WTC11 (cell line): ENCODE measurements at regions not wholly inside any gene's neighbourhood (a gene's known extent, or its start where the extent isn't known, plus 50 kb on each side); places are given as distances from the start of the nearest gene placed in this dataset.

ENCODE experiments used
- ATAC-seq: fragments of 200-7000 bp; cut with Tn5 transposase; 2 replicates; pipeline ENCODE4 v1.10.0; 2021; ENCODE audit warnings: mild to moderate bottlenecking, moderate library complexity
- CTCF ChIA-PET: fragments of 300-600 bp; sonication (Branson Sonifier 250); formaldehyde crosslinking; loops from one replicate; lab custom pipeline; 2021; ENCODE audit warnings: antibody characterized with exemption; lab: Charles Lee
- POLR2A ChIA-PET: fragments of 350-600 bp; sonication (Branson Sonifier 250); formaldehyde crosslinking; loops from one replicate; lab custom pipeline; 2021; ENCODE audit warnings: antibody characterized with exemption; lab: Charles Lee
- DNase-seq: peaks from one replicate; pipeline ENCODE4 v3.0.0; 2021; ENCODE audit warnings: low spot score
- H3K27ac Mint-ChIP-seq: 2 replicates; pipeline ENCODE4 v1.8.0; 2021; ENCODE audit warnings: mixed read lengths
- H3K27me3 Mint-ChIP-seq: 2 replicates; pipeline ENCODE4 v1.8.0; 2021; ENCODE audit warnings: low read depth, mild to moderate bottlenecking, moderate library complexity, mixed read lengths
- H3K36me3 Mint-ChIP-seq: 2 replicates; pipeline ENCODE4 v1.8.0; 2021; ENCODE audit warnings: mixed read lengths
- H3K4me1 Mint-ChIP-seq: 2 replicates; pipeline ENCODE4 v1.8.0; 2022; ENCODE audit warnings: mixed read lengths
- H3K4me3 Mint-ChIP-seq: 2 replicates; pipeline ENCODE4 v1.8.0; 2021; ENCODE audit warnings: mild to moderate bottlenecking, moderate library complexity, mixed read lengths
- H3K9me3 Mint-ChIP-seq: 2 replicates; pipeline ENCODE4 v1.8.0; 2021; ENCODE audit warnings: mixed read lengths
- E2F4 ChIP-seq: sonication (generic); formaldehyde crosslinking; IDR thresholded peaks from 2 replicates; pipeline ENCODE4 v1.8.1; 2022; ENCODE audit warnings: low read depth, mild to moderate bottlenecking, moderate library complexity, missing genetic modification reagents, borderline replicate concordance
- ELF4 ChIP-seq: sonication (generic); formaldehyde crosslinking; IDR thresholded peaks from 2 replicates; pipeline ENCODE4 v1.8.1; 2022; ENCODE audit warnings: low read depth, mild to moderate bottlenecking, moderate library complexity, missing genetic modification reagents
- ERG ChIP-seq: fragments of 250-450 bp; sonication (Bioruptor Pico); IDR thresholded peaks from 2 replicates; pipeline ENCODE4 v1.8.0; 2021; ENCODE audit warnings: mild to moderate bottlenecking
- FOXK1 ChIP-seq: sonication (generic); formaldehyde crosslinking; IDR thresholded peaks from 2 replicates; pipeline ENCODE4 v1.8.0; 2022; ENCODE audit warnings: mild to moderate bottlenecking, moderate library complexity, missing genetic modification reagents
- IRF1 ChIP-seq: sonication (generic); formaldehyde crosslinking; IDR thresholded peaks from 2 replicates; pipeline ENCODE4 v1.8.0; 2023; ENCODE audit warnings: missing genetic modification reagents
- MLX ChIP-seq: sonication (generic); formaldehyde crosslinking; IDR thresholded peaks from 2 replicates; pipeline ENCODE4 v1.8.1; 2023; ENCODE audit warnings: mild to moderate bottlenecking, missing genetic modification reagents, moderate library complexity
- NR3C1 ChIP-seq: sonication (generic); formaldehyde crosslinking; conservative IDR thresholded peaks from 2 replicates; pipeline ENCODE4 v1.8.1; 2023; ENCODE audit warnings: low read depth, mild to moderate bottlenecking, missing genetic modification reagents
- STAT6 ChIP-seq: sonication (generic); formaldehyde crosslinking; conservative IDR thresholded peaks from 2 replicates; pipeline ENCODE4 v1.8.1; 2023; ENCODE audit warnings: mild to moderate bottlenecking, low read depth, missing genetic modification reagents, moderate library complexity
- USF2 ChIP-seq: sonication (generic); formaldehyde crosslinking; IDR thresholded peaks from 2 replicates; pipeline ENCODE4 v1.8.1; 2023; ENCODE audit warnings: mild to moderate bottlenecking, missing genetic modification reagents, moderate library complexity
- ZBTB21 ChIP-seq: sonication (generic); formaldehyde crosslinking; IDR thresholded peaks from 2 replicates; pipeline ENCODE4 v1.8.1; 2023; ENCODE audit warnings: mild to moderate bottlenecking, missing genetic modification reagents, borderline replicate concordance
- ZNF138 ChIP-seq: sonication (generic); formaldehyde crosslinking; conservative IDR thresholded peaks from 2 replicates; pipeline ENCODE4 v1.8.1; 2022; ENCODE audit warnings: mild to moderate bottlenecking, moderate library complexity, missing genetic modification reagents
- ZNF232 ChIP-seq: sonication (generic); formaldehyde crosslinking; IDR thresholded peaks from 2 replicates; pipeline ENCODE4 v1.8.0; 2022; ENCODE audit warnings: mild to moderate bottlenecking, missing genetic modification reagents
- ZNF263 ChIP-seq: sonication (generic); formaldehyde crosslinking; IDR thresholded peaks from 2 replicates; pipeline ENCODE4 v1.8.1; 2022; ENCODE audit warnings: low read depth, mild to moderate bottlenecking, moderate library complexity, missing genetic modification reagents
- ZNF396 ChIP-seq: fragments of 250-450 bp; sonication (Bioruptor Pico); IDR thresholded peaks from 2 replicates; pipeline ENCODE4 v1.8.0; 2021; ENCODE audit warnings: mild to moderate bottlenecking, moderate library complexity, borderline replicate concordance
- TF ChIP-seq, protein P1 (sequence below): sonication (generic); formaldehyde crosslinking; IDR thresholded peaks from 2 replicates; pipeline ENCODE4 v1.8.1; 2022; ENCODE audit warnings: mild to moderate bottlenecking, moderate library complexity, missing genetic modification reagents
- TF ChIP-seq, protein P2 (sequence below): fragments of 250-450 bp; sonication (Bioruptor Pico); IDR thresholded peaks from 2 replicates; pipeline ENCODE4 v1.9.0; 2021; ENCODE audit warnings: mild to moderate bottlenecking
- TF ChIP-seq, protein P3 (sequence below): sonication (generic); formaldehyde crosslinking; conservative IDR thresholded peaks from 2 replicates; pipeline ENCODE4 v1.8.1; 2022; ENCODE audit warnings: mild to moderate bottlenecking, missing genetic modification reagents

DNA sequence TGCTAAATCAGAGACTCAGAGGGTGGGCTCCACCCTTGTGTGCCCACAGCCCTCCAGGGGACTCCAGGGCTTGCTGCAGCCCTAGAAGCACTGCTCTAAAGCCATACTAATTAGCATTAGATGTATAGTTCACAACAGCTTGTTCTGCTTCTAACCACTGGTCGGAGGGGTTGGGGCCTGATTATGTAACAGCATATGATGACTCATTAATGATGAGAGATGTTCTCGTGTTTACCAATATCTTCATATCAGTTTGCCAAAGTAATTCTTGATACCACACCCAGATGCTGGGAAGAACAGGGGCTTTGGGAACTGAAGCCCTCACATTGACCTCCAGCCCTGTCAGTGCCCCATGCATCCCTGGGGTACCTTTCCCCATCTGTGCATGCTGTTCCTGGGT is 104.1 kb upstream of the FOXA2 start:
- POLR2A ChIA-PET: no interaction called here
- peaks cover 27% of the 10 kb centered on the region for H3K9me3 Mint-ChIP-seq
- no peak for ATAC-seq
- H3K27me3 Mint-ChIP-seq: peaks cover 23% of the 10 kb centered on the region
- no peak overlapping the region for H3K4me3 Mint-ChIP-seq
- H3K36me3 Mint-ChIP-seq: peaks cover 5% of the 10 kb centered on the region; the same call in 1 of the 2 replicates
- no peak for DNase-seq
- CTCF ChIA-PET: interaction anchor here (0.6 kb wide), 1 partner anchor 110 kb away, joined by 5 read pairs; no protein-coding TSS in a partner anchor
- TF ChIP-seq NR3C1 (CRISPR knock-in tag) (no peak), ZNF396 (CRISPR knock-in tag) (no peak), IRF1 (CRISPR knock-in tag) (no peak), MLX (CRISPR knock-in tag) (no peak), ZNF232 (CRISPR knock-in tag) (no peak), USF2 (CRISPR knock-in tag) (no peak), FOXK1 (CRISPR knock-in tag) (no peak), E2F4 (CRISPR knock-in tag) (no peak)
- TF ChIP-seq, protein P1, sequence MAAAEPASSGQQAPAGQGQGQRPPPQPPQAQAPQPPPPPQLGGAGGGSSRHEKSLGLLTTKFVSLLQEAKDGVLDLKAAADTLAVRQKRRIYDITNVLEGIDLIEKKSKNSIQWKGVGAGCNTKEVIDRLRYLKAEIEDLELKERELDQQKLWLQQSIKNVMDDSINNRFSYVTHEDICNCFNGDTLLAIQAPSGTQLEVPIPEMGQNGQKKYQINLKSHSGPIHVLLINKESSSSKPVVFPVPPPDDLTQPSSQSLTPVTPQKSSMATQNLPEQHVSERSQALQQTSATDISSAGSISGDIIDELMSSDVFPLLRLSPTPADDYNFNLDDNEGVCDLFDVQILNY (CRISPR knock-in tag): no peak
- no peak overlapping the region for H3K27ac Mint-ChIP-seq
- peaks cover 17% of the 10 kb centered on the region for H3K4me1 Mint-ChIP-seq

DNA sequence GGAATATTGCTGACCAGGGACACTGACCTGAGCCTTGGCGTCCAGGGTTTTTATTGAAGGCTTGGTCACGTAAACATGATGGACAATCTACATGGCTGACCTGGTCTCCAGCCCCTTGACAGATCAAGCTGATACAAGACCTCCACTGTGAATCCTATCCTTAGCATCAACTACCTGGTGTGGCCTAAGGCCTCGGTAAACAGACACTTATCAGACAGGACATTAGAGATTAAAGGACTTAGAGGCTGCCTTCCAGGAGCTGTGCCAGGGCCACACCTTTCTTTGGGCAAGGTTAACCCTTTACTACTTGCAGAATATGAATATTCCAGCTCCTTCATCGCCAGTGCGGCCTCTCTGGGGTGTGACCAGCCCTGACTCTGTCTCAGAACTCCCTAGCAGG is 104.9 kb upstream of the FOXA2 start:
- TF ChIP-seq ERG (CRISPR knock-in tag) (no peak), ZNF263 (CRISPR knock-in tag) (no peak), ZNF138 (CRISPR knock-in tag) (no peak), ELF4 (CRISPR knock-in tag) (no peak), ZBTB21 (CRISPR knock-in tag) (no peak), STAT6 (no peak)
- TF ChIP-seq, protein P2, sequence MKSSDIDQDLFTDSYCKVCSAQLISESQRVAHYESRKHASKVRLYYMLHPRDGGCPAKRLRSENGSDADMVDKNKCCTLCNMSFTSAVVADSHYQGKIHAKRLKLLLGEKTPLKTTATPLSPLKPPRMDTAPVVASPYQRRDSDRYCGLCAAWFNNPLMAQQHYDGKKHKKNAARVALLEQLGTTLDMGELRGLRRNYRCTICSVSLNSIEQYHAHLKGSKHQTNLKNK (CRISPR knock-in tag): no peak
- TF ChIP-seq, protein P3, sequence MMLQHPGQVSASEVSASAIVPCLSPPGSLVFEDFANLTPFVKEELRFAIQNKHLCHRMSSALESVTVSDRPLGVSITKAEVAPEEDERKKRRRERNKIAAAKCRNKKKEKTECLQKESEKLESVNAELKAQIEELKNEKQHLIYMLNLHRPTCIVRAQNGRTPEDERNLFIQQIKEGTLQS (CRISPR knock-in tag): no peak
- TF ChIP-seq, all 79 proteins: peak for 0
- Mint-ChIP-seq H3K4me3 (no peak overlapping the region), H3K4me1 (peaks cover 12% of the 10 kb centered on the region), H3K9me3 (peaks cover 34% of the 10 kb centered on the region), H3K27me3 (peaks cover 23% of the 10 kb centered on the region), H3K27ac (no peak overlapping the region), H3K36me3 (peaks cover 5% of the 10 kb centered on the region; the same call in 1 of the 2 replicates)
- DNase-seq: no peak
- POLR2A ChIA-PET: no interaction called here
- CTCF ChIA-PET: no interaction called here
- no peak for ATAC-seq
